Adrenal gland (tissue), 5 donors: ENCODE measurements at regions not wholly inside any gene's neighbourhood (a gene's known extent, or its start where the extent isn't known, plus 50 kb on each side); places are given as distances from the start of the nearest gene placed in this dataset.

Experiments used
- CTCF ChIP-seq, 6 experiments: fragments of 450-650 bp in 4 of 6; fragments of 200-600 bp in 2 of 6; sonication (generic) in 1 of 6; IDR thresholded peaks; 1 replicate in 5 of 6; 2 replicates in 1 of 6; pipeline versions ENCODE4 v1.5.1 to v1.8.0; 2016 to 2021; ENCODE audit warnings: antibody characterized with exemption in 6 of 6, mild to moderate bottlenecking in 2 of 6, moderate library complexity in 1 of 6
- POLR2A ChIP-seq, 2 donors: fragments of 450-650 bp; IDR thresholded peaks; one replicate each; pipeline ENCODE4 v1.6.1; 2017; ENCODE audit warnings: antibody characterized with exemption in 2 of 2, mild to moderate bottlenecking in 2 of 2, moderate library complexity in 1 of 2
- donor health status: DM: no; HTN: no; CAD: no.

GRCh38 chr11:128133501-128133900 lies 453.9 kb downstream of the ETS1 start:
- no peak for TF ChIP-seq CTCF (IDR thresholded peaks at IDR 0.05)
- TF ChIP-seq POLR2A (IDR thresholded peaks at IDR 0.05) = no peak
